ENCODE measurements at regions not wholly inside any gene's neighbourhood (a gene's known extent, or its start where the extent isn't known, plus 50 kb on each side); places are given as distances from the start of the nearest gene placed in this dataset.

GRCh38 chr12:107554941-107555340 is 130.7 kb upstream of the PWP1 start:
- no peak for ATAC-seq
- 65% methylated on average over 2 of the region's 4 CpGs for WGBS (ENCODE audit: low lambda C conversion rate)

GRCh38 chr12:107557026-107557425 is 128.6 kb upstream of the PWP1 start:
- BruUV-seq (replicated peaks), result no TSS peak
- Histone ChIP-seq H3K4me2 (ENCODE audit: low read depth, low read length) (no peak overlapping the region), H3K36me3 (replicated peaks in 1 of 2; ENCODE audit: control insufficient read depth in 1 of 2, insufficient read depth in 2 of 2, low read length in 2 of 2) (no peaks in the 10 kb centered on the region; a peak in 1 of 5 replicates), H4K20me1 (ENCODE audit: insufficient read depth, low read length) (no peaks in the 10 kb centered on the region), H3K27me3 (ENCODE audit: control insufficient read depth in 1 of 2, insufficient read depth in 2 of 2, low read length in 2 of 2) (no peaks in the 10 kb centered on the region), H3K27ac (ENCODE audit: extremely low read length, insufficient read depth, low read length) (no peak overlapping the region), H3K9me3 (ENCODE audit: low read length) (no peaks in the 10 kb centered on the region), H3K9ac (ENCODE audit: insufficient read depth, low read depth, low read length) (no peak overlapping the region), H2AFZ (ENCODE audit: low read length) (no peak overlapping the region), H3K4me3 (replicated peaks in 1 of 3; ENCODE audit: insufficient read depth in 1 of 3, low read depth in 2 of 3, low read length in 3 of 3) (no peak overlapping the region), H3K79me2 (ENCODE audit: insufficient read depth, low read length) (no peaks in the 10 kb centered on the region), H3K4me1 (ENCODE audit: insufficient read depth, low read length) (peaks cover 37% of the 10 kb centered on the region)
- TF ChIP-seq ZBTB39 (CRISPR knock-in tag; IDR thresholded peaks at IDR 0.05) (no peak), ZNF577 (CRISPR knock-in tag; IDR thresholded peaks at IDR 0.05; ENCODE audit: borderline replicate concordance, low read depth) (no peak), RBM39 (IDR thresholded peaks at IDR 0.05; ENCODE audit: low read depth, low read length, poor library complexity, severe bottlenecking) (no peak), ZNF557 (CRISPR knock-in tag; IDR thresholded peaks at IDR 0.05) (no peak), GZF1 (CRISPR knock-in tag; IDR thresholded peaks at IDR 0.05) (no peak), ZEB1 (IDR thresholded peaks at IDR 0.05; ENCODE audit: insufficient replicate concordance, low read depth) (no peak), PHF5A (CRISPR knock-in tag; IDR thresholded peaks at IDR 0.05; ENCODE audit: low read depth, unreplicated experiment) (no peak), SRSF1 (optimal IDR thresholded peaks at IDR 0.05; ENCODE audit: low read depth, low read length) (no peak), ISX (CRISPR knock-in tag; conservative IDR thresholded peaks at IDR 0.05) (no peak), CREM (IDR thresholded peaks at IDR 0.05) (no peak), CREM (CRISPR knock-in tag; IDR thresholded peaks at IDR 0.05) (no peak), POLR2AphosphoS5 (IDR thresholded peaks at IDR 0.05; ENCODE audit: low read depth, low read length) (no peak)
- TF ChIP-seq, protein P1, sequence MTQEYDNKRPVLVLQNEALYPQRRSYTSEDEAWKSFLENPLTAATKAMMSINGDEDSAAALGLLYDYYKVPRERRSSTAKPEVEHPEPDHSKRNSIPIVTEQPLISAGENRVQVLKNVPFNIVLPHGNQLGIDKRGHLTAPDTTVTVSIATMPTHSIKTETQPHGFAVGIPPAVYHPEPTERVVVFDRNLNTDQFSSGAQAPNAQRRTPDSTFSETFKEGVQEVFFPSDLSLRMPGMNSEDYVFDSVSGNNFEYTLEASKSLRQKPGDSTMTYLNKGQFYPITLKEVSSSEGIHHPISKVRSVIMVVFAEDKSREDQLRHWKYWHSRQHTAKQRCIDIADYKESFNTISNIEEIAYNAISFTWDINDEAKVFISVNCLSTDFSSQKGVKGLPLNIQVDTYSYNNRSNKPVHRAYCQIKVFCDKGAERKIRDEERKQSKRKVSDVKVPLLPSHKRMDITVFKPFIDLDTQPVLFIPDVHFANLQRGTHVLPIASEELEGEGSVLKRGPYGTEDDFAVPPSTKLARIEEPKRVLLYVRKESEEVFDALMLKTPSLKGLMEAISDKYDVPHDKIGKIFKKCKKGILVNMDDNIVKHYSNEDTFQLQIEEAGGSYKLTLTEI (CRISPR knock-in tag; conservative IDR thresholded peaks at IDR 0.05), result no peak
- in situ Hi-C loops (cut with HindIII; ENCODE audit: extremely low pct_ligation_motif_present, low pct_unique_long_range_greater_than_20kb), result no loop called here
- CTCF ChIA-PET (ENCODE audit: low intra/inter-chr PET ratio, low total read pairs), result no interaction called here
- DNase-seq (ENCODE audit: low spot score) (no peak), ATAC-seq (no peak), FAIRE-seq (no peak)
- POLR2A ChIA-PET, result no interaction called here
- 79% methylated on average over 5 of the region's 5 CpGs for WGBS (ENCODE audit: low lambda C conversion rate)
- intact Hi-C loops (cut with micrococcal nuclease; ENCODE audit: unreplicated experiment), result no loop called here

More at GRCh38 chr12:107554941-107555340, 130.7 kb upstream of the PWP1 start:
- no peak overlapping the region for H3K9ac ChIP-seq (ENCODE audit: insufficient read depth, low read depth, low read length)
- H3K4me1 ChIP-seq (ENCODE audit: insufficient read depth, low read length), result peaks cover 25% of the 10 kb centered on the region
- H4K20me1 ChIP-seq (ENCODE audit: insufficient read depth, low read length), result no peaks in the 10 kb centered on the region
- no peak for DNase-seq (ENCODE audit: low spot score)
- no peaks in the 10 kb centered on the region for H3K9me3 ChIP-seq (ENCODE audit: low read length)
- FAIRE-seq, result no peak
- H3K79me2 ChIP-seq (ENCODE audit: insufficient read depth, low read length), result no peaks in the 10 kb centered on the region
- intact Hi-C loops (cut with micrococcal nuclease; ENCODE audit: unreplicated experiment) (no loop called here), in situ Hi-C loops (cut with HindIII; ENCODE audit: extremely low pct_ligation_motif_present, low pct_unique_long_range_greater_than_20kb) (no loop called here)
- TF ChIP-seq NFE2 (CRISPR knock-in tag; IDR thresholded peaks at IDR 0.05), result no peak
- no peak for TF ChIP-seq SPEN (CRISPR knock-in tag; IDR thresholded peaks at IDR 0.05; ENCODE audit: low read depth)
- BruUV-seq (replicated peaks), result no TSS peak
- H3K27ac ChIP-seq (ENCODE audit: extremely low read length, insufficient read depth, low read length), result no peak overlapping the region
- POLR2A ChIA-PET, result no interaction called here
- CTCF ChIA-PET (ENCODE audit: low intra/inter-chr PET ratio, low total read pairs), result no interaction called here
- H3K36me3 ChIP-seq (replicated peaks in 1 of 2; ENCODE audit: control insufficient read depth in 1 of 2, insufficient read depth in 2 of 2, low read length in 2 of 2), result no peaks in the 10 kb centered on the region; a peak in 1 of 5 replicates
- H3K4me2 ChIP-seq (ENCODE audit: low read depth, low read length), result no peak overlapping the region
- H3K27me3 ChIP-seq (ENCODE audit: control insufficient read depth in 1 of 2, insufficient read depth in 2 of 2, low read length in 2 of 2), result no peaks in the 10 kb centered on the region
- no peak overlapping the region for H2AFZ ChIP-seq (ENCODE audit: low read length)
- H3K4me3 ChIP-seq (replicated peaks in 1 of 3; ENCODE audit: insufficient read depth in 1 of 3, low read depth in 2 of 3, low read length in 3 of 3), result no peak overlapping the region
